ENCODE measurements at regions not wholly inside any gene's neighbourhood (a gene's known extent, or its start where the extent isn't known, plus 50 kb on each side); places are given as distances from the start of the nearest gene placed in this dataset.
"Not testable (repeated sequence)": the region's sequence is repeated elsewhere in the genome, so short reads cannot be mapped to it uniquely, and the experiment has no call there.

GRCh38 chr13:59305896-59306295, 857.8 kb downstream of the DIAPH3 start:
- DNase-seq (ENCODE audit: low read depth) = no peak

GRCh38 chr13:59312776-59313175, 851.0 kb downstream of the DIAPH3 start:
- no peak for DNase-seq (ENCODE audit: low read depth)

DNA sequence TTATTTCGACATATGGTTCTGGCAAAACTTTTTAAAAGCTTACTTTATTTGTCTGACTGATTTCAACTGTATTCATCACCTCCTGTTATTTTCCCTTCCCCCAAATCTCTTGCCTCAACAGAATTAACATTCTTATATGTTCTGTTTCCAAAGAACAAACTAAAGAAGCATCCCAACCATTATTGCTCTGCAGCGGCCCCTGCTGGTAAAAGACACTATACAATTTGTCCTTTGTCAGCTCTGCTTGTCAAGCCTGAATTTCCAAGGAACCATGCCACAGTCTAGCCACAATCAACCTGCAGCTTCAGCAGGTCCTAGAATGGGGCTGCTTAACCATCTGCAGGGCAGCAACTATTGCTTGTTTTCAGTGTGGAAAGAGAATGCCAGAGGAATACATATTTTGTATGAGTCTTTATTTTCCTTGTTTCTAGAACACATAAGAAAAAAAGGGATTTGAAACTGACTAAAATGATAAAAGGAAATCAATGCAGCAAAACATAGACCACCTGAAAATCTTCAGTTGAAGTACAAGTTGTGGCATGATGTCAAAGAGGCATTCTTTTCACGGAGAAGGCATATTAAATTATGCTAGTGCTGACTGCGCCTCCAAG, 845.3 kb downstream of the DIAPH3 start:
- peak; percentile 3 for DNase-seq (ENCODE audit: low read depth)

DNA sequence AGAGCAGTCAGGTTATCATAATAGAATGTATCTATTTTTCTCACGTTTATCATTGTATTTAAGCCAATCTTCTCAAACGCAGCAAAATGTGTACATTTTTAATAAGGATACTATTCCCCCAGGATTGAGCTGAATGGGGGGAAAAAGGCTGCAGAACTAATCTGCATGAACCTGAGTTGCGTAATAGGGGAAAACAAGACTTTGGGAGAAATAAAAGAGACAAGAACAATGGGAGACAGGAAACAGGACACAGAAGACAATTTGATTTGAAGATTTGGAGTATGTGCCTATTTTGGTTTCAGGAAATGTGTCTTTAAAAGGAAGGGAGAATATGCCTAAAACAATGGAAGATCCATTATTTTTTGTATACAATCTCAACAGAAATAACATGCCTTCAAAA, 844.5 kb downstream of the DIAPH3 start:
- DNase-seq (ENCODE audit: low read depth) = no peak

DNA sequence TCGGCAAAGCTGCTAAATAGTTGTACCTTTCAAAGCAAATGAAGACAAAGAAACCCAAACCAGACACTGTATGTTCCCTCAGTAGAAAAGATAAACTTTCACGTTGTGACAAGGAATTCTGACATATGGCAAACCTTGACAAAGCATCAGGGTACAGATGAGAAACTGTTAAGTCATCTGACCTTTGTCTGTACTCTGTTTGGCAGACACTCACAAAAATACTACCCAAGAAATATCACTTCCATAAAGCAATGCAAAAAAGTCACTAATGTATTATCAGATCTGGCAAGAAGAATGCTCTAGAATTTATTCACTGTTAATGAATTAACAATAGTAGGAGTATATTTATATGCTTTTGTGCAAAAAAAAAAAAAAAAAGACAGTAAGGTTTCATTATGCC, 843.7 kb downstream of the DIAPH3 start:
- DNase-seq (ENCODE audit: low read depth) = no peak

- DNase-seq (ENCODE audit: low read depth) = not testable (repeated sequence)
Measured at GRCh38 chr13:59324401-59324800, 839.3 kb downstream of the DIAPH3 start.

GRCh38 chr13:59326717-59327116, 837.0 kb downstream of the DIAPH3 start:
- DNase-seq (ENCODE audit: low read depth) = no peak

- no peak for DNase-seq (ENCODE audit: low read depth)
Measured at GRCh38 chr13:59330764-59331163, 833.0 kb downstream of the DIAPH3 start.

DNA sequence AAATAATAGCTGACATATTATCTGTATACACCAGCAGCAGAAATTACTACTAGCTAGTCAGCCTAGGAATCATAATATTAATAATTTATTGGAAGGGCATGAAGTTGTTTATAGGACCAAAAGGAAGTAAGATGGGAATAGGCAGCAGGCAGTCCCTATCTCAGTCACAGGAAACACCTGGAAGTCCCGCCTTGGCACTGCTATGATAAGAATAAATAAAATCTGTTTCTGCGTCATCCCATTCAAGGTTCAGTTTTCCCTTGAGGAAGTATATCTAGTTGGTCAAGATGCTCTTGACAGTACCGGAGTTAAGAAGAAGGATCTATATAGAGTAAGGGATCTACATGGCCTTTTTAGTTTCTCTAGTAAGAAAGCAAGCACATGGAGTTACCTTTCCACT, 830.8 kb downstream of the DIAPH3 start:
- no peak for DNase-seq (ENCODE audit: low read depth)

DNA sequence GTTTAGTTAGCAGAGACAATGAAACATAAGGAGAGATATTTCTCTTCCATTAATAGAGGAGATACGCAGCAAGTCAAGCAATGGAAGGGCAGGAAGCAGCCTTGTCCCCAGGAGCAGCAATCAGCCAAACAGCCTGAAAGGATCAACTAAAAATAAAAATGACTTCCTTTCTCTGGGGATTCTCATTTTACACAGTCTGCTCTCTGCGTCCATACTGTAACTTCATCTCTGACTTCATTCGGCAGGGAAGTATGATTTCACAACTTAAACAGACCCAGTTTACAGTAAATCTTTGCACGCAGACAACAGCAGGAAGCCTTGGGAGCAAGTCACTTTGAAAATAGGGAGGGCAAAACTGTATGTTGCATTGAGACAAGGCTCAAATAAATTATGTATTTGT, 826.7 kb downstream of the DIAPH3 start:
- no peak for DNase-seq (ENCODE audit: low read depth)

DNA sequence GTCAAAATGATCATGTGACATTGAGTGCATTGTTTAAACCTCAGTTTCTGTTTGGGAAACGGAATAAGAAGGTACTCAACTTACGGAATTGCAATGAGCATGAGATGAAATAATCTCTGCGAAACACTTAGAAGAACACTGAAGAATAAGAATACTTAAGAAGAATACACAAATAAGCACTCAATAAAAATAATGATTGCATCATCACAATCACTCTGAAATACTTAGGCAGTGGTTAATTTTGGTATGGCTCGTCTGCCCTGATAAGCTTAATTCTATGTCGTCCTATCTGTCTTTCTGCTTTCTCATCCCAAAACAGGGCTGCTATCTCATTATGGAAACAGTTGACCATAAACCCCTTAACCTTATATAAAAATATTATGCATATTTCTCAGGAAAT, 823.6 kb downstream of the DIAPH3 start:
- DNase-seq (ENCODE audit: low read depth) = no peak

DNA sequence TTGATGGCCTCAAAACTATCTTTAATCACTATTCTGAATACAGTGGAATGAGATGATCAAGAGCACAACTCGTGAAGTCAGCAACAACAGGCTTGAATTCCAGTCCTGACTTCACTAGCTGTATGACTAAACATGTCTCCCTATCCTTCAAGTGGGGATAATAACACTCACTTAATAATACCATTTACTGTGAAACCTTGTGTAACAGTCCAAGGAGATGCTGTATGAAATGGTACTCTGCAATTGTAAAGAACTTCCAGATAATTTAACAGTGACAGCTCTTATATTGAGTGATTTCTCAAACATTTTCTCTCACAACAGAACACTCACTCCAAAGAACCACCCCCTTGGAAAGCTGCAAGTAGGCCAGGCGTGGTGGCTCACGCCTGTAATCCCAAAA, 823.1 kb downstream of the DIAPH3 start:
- no peak for DNase-seq (ENCODE audit: low read depth)

DNA sequence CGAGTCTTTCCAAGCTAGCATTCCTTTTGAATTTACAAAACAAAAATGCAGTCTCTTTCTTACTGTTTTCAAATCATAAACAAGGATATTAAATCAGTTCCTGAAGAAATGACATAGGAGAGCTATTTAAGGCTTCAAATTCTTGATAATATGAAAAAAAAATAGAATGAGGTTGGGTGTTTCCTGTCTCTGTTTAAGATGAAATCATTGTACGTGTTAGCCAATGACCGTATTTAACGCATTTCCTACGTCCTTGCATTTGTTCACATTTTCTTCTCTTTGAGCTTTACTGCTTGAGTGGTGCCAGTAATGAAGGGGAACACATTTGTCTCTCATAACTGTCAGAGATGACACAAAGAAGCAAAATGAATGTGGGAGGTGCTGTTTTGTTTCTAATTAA, 821.3 kb downstream of the DIAPH3 start:
- DNase-seq (ENCODE audit: low read depth) = no peak

DNA sequence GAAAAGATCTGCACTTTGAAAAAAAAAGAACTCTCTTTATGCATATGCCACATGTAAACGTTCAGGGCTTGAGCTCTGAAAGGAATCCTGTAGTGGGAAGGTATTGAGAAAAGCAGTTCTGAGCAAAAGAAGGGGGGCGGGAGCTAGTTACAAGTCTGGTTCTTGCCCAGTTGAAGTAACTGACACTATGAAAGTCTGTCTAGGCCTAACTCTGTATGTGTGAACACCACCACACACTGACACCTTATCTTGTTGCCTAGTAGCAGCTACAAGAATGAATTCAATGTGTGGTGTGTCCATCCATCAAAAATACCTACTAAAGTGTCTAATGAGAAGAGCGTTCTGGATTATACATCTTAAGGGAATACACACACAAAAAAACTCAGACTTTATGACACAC, 820.6 kb downstream of the DIAPH3 start:
- no peak for DNase-seq (ENCODE audit: low read depth)

DNA sequence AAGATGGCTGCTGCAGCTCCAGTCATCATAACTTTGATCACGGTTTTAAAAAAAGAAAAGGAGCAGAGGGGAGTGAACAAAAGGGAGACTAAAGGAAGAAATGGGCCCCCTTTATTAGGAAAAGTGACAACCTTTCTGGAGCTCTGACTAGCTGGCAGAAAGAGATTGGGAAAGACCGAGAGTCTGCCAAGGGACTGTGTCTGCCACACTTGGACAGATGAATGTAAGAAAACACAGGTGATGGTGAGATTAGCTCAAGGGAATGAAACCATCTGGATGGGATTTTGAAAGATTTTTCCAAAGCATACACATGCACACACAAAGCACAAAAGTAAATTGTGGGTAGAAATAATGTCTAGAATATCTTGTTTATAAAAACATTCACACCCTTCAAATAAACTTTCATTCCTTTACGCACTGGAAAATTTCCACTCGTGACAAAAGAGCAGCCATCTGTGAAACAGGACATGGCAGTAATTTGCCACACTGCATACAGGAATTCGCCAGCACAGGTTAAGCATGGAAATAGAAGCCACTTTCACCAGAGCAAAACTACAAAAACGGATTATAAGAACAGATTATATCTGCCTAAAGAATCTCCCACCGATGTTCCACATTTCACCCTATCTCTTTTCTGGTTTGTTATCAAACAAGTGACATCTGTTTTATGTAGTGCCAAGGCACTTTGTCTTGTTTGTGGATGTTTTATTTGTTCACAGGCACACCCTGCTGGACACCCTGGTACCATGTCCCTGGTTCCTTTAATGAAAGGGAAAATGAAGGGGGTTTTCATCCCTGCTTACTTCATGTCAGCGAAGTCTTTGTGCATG, 819.5 kb downstream of the DIAPH3 start:
- no peak for DNase-seq (ENCODE audit: low read depth)

DNA sequence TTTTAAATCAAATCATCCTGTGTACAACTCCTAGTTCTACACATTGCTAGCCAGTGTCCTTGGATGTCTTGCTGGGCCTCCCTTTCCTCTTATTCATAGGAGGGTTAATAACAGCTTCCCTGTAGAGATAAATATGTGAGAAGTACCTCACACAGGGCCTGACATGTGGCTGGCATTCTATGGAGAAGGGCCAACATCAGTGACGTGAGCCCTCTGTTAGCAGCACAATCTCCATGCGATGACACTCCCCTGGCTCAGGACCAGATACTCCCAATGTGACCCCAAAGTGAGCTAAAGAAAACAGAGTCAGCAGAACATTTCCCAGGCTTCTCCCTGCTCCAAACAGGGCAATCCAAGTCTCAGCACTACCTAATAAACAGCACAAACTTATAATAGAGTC, 818.4 kb downstream of the DIAPH3 start:
- DNase-seq (ENCODE audit: low read depth) = no peak

GRCh38 chr13:59346999-59347723, 816.6 kb downstream of the DIAPH3 start:
- DNase-seq (ENCODE audit: low read depth) = no peak

GRCh38 chr13:59348617-59349016, 815.1 kb downstream of the DIAPH3 start:
- DNase-seq (ENCODE audit: low read depth) = no peak

DNA sequence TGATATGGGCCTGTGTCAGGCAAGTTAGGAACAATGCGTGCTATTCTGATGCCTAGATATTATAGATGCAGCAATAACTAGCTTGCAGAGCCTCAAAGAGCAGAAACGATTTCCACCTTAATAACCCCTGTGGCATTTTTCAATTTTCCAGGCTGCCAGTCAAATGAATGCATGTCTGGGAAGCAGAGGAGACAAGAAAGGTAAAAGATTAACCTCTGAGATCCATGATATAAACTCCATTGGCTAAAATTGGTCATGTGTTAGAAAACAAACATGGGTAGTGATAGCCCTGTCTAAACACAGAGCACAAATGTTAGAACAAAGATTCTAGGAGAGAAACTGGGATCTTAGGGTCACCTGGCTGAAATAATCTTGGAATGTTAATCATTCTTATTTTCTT, 811.1 kb downstream of the DIAPH3 start:
- no peak for DNase-seq (ENCODE audit: low read depth)

DNA sequence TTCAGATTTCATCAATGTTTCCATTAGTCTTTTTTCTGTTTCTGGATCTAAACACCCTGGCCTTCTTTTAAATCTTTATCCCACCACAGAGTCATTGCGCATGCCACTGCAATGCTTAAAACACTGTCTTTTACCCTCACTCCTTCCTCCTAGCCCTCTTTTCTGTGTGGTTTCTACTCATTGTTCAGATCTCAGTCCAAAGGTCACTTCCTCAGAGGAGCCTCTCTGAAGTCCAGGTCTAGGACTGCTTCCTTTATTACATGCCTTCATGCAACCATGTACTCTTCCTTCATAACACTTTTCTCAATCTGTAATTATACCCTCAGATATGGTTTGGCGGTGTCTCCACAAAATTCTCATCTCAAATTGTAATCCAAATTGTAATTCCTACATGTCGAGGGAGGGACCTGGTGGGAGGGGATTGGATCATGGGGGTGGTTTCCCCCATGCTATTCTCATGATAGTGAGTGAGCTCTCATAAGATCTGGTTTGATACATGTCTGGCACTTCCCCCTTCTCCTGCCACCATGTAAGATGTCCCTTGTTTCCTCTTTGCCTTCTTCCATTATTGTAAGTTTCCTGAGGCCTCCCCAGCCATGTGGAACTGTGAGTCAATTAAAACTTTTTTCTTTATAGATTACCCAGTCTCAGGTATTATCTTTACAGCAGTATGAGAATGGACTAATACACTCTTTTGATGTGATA, 808.9 kb downstream of the DIAPH3 start:
- DNase-seq (ENCODE audit: low read depth) = no peak

GRCh38 chr13:59356607-59357006, 807.1 kb downstream of the DIAPH3 start:
- no peak for DNase-seq (ENCODE audit: low read depth)

DNA sequence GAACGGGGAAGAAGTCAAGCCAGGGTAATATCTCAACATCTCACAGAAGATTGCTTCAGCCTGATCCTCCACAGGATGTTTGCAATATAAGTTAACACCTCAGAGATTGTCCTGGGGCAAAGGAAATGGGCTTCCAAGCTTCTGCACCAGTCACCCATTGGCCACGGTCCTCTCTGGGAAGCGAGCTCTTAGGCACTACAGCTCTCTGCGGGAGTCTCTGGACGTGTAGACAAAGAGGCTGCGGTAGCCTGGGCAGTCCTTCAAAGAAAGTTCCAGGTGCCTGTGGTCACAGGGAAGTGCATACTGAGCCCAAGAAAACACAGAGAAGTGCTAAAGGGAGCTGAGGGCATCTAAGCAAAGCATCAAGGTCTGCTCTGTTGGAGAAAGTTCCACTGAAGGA, 805.7 kb downstream of the DIAPH3 start:
- no peak for DNase-seq (ENCODE audit: low read depth)

- no peak for DNase-seq (ENCODE audit: low read depth)
Measured at GRCh38 chr13:59360108-59360507, 803.6 kb downstream of the DIAPH3 start.

Data from GM04504 (cell line).